HG03432 (cell line): ENCODE measurements at regions not wholly inside any gene's neighbourhood (a gene's known extent, or its start where the extent isn't known, plus 50 kb on each side); places are given as distances from the start of the nearest gene placed in this dataset.

Source experiments
- ATAC-seq: cut with Tn5 transposase; IDR thresholded peaks from one replicate; pipeline ENCODE4 v1.9.1; 2021; ENCODE audit warnings: mild to moderate bottlenecking, moderate library complexity; ENCODE audit not compliant: unreplicated experiment

GRCh38 chr6:167437888-167438484, 113.1 kb downstream of the TTLL2 start:
- no peak for ATAC-seq

GRCh38 chr6:167441715-167442206, 116.9 kb downstream of the TTLL2 start:
- ATAC-seq: no peak

- no peak for ATAC-seq
These were observed 117.4 kb downstream of the TTLL2 start for GRCh38 chr6:167442245-167442644.

GRCh38 chr6:167442796-167443680, 118.2 kb downstream of the TTLL2 start:
- ATAC-seq: no peak

GRCh38 chr6:167444602-167445346, 119.9 kb downstream of the TTLL2 start:
- no peak for ATAC-seq

GRCh38 chr6:167445568-167445967, 120.7 kb downstream of the TTLL2 start:
- no peak for ATAC-seq

GRCh38 chr6:167446046-167446445, 121.2 kb downstream of the TTLL2 start:
- no peak for ATAC-seq

- no peak for ATAC-seq
These were observed 122.1 kb downstream of the TTLL2 start for GRCh38 chr6:167446971-167447370.

GRCh38 chr6:167448378-167448777, 123.5 kb downstream of the TTLL2 start:
- ATAC-seq: no peak

GRCh38 chr6:167449094-167449861, 124.4 kb downstream of the TTLL2 start:
- no peak for ATAC-seq

- ATAC-seq: no peak
These were observed 125.7 kb downstream of the TTLL2 start for GRCh38 chr6:167450626-167451025.

- ATAC-seq: no peak
These were observed 127.6 kb downstream of the TTLL2 start for GRCh38 chr6:167452338-167453081.

- ATAC-seq: no peak
These were observed 128.2 kb downstream of the TTLL2 start for GRCh38 chr6:167453082-167453446.

GRCh38 chr6:167454003-167454402, 129.1 kb downstream of the TTLL2 start:
- ATAC-seq: no peak

GRCh38 chr6:167455371-167455770, 130.5 kb downstream of the TTLL2 start:
- no peak for ATAC-seq

GRCh38 chr6:167462514-167463312, 137.8 kb downstream of the TTLL2 start:
- no peak for ATAC-seq

GRCh38 chr6:167464177-167464576, 139.3 kb downstream of the TTLL2 start:
- no peak for ATAC-seq

GRCh38 chr6:167465482-167465881, 140.6 kb downstream of the TTLL2 start:
- no peak for ATAC-seq

- ATAC-seq: no peak
These were observed 142.4 kb downstream of the TTLL2 start for GRCh38 chr6:167467282-167467681.
